ENCODE measurements at regions not wholly inside any gene's neighbourhood (a gene's known extent, or its start where the extent isn't known, plus 50 kb on each side); places are given as distances from the start of the nearest gene placed in this dataset.

GRCh38 chr4:89541998-89542397 lies 234.4 kb upstream of the GPRIN3 start:
- no peak for DNase-seq

GRCh38 chr4:89539797-89540711 lies 232.5 kb upstream of the GPRIN3 start:
- DNase-seq = no peak

GRCh38 chr4:89539374-89539773 lies 231.8 kb upstream of the GPRIN3 start:
- DNase-seq = no peak

GRCh38 chr4:89538886-89539285 lies 231.3 kb upstream of the GPRIN3 start:
- no peak for DNase-seq

- no peak for DNase-seq
These were observed 230.6 kb upstream of the GPRIN3 start for GRCh38 chr4:89538171-89538570.

GRCh38 chr4:89537281-89537680 lies 229.7 kb upstream of the GPRIN3 start:
- no peak for DNase-seq

GRCh38 chr4:89535251-89535650 lies 227.7 kb upstream of the GPRIN3 start:
- no peak for DNase-seq

GRCh38 chr4:89534356-89534755 lies 226.8 kb upstream of the GPRIN3 start:
- DNase-seq = no peak

- DNase-seq = no peak
These were observed 224.5 kb upstream of the GPRIN3 start for GRCh38 chr4:89531932-89532640.

- DNase-seq = no peak
These were observed 221.0 kb upstream of the GPRIN3 start for GRCh38 chr4:89528526-89529133.

- no peak for DNase-seq
These were observed 214.2 kb upstream of the GPRIN3 start for GRCh38 chr4:89521826-89522225.

GRCh38 chr4:89519771-89520320 lies 212.2 kb upstream of the GPRIN3 start:
- DNase-seq = peak; percentile 81

- peak; percentile 13 for DNase-seq
These were observed 210.7 kb upstream of the GPRIN3 start for GRCh38 chr4:89518259-89518658.

GRCh38 chr4:89514811-89515210 lies 207.2 kb upstream of the GPRIN3 start:
- DNase-seq = peak; percentile 80

- DNase-seq = no peak
These were observed 204.2 kb upstream of the GPRIN3 start for GRCh38 chr4:89511776-89512175.

- DNase-seq = no peak
These were observed 202.2 kb upstream of the GPRIN3 start for GRCh38 chr4:89509708-89510281.

- DNase-seq = no peak
These were observed 199.4 kb upstream of the GPRIN3 start for GRCh38 chr4:89506866-89507491.

- DNase-seq = no peak
These were observed 195.0 kb upstream of the GPRIN3 start for GRCh38 chr4:89502581-89502980.

GRCh38 chr4:89497517-89498308 lies 190.1 kb upstream of the GPRIN3 start:
- no peak for DNase-seq

GRCh38 chr4:89496851-89497250 lies 189.3 kb upstream of the GPRIN3 start:
- no peak for DNase-seq

- DNase-seq = no peak
These were observed 185.8 kb upstream of the GPRIN3 start for GRCh38 chr4:89493367-89493766.

- no peak for DNase-seq
These were observed 185.0 kb upstream of the GPRIN3 start for GRCh38 chr4:89492581-89493071.

Data from NCI-H82 (cell line).